Peyer's patch (tissue), 4 donors: ENCODE measurements at regions not wholly inside any gene's neighbourhood (a gene's known extent, or its start where the extent isn't known, plus 50 kb on each side); places are given as distances from the start of the nearest gene placed in this dataset.

Source experiments
- DNase-seq, 3 donors: peaks; one replicate each; pipeline ENCODE4 v3.0.0-alpha.2; 2017 to 2019
- H3K27ac ChIP-seq, 4 donors: fragments of 200-600 bp; sonication (generic); one replicate each; pipeline ENCODE4 v1.5.1; 2016 to 2019
- H3K27me3 ChIP-seq, 2 donors: fragments of 200-600 bp; sonication (generic); one replicate each; pipeline ENCODE4 v1.5.1; 2019
- H3K36me3 ChIP-seq, 3 donors: fragments of 200-600 bp; sonication (generic); one replicate each; pipeline ENCODE4 v1.5.1; 2016 to 2019
- H3K4me1 ChIP-seq, 4 donors: fragments of 200-600 bp; sonication (generic); one replicate each; pipeline ENCODE4 v1.5.1; 2016 to 2019
- H3K4me3 ChIP-seq, 4 donors: fragments of 200-600 bp; sonication (generic); 1 replicate in 3 of 4; 2 replicates in 1 of 4; pipeline ENCODE4 v1.5.1; 2016 to 2019; ENCODE audit warnings: mild to moderate bottlenecking in 1 of 4
- H3K9me3 ChIP-seq, 4 donors: fragments of 200-600 bp; sonication (generic); one replicate each; pipeline ENCODE4 v1.5.1; 2016 to 2019; ENCODE audit warnings: mild to moderate bottlenecking in 1 of 4
- CTCF ChIP-seq, 6 experiments: fragments of 450-650 bp in 4 of 6; fragments of 200-600 bp in 2 of 6; sonication (generic) in 1 of 6; IDR thresholded peaks; one replicate each; pipeline ENCODE4 v1.5.1; 2017 to 2019; ENCODE audit warnings: antibody characterized with exemption in 6 of 6, mild to moderate bottlenecking in 3 of 6, moderate library complexity in 1 of 6
- POLR2A ChIP-seq, 2 donors: fragments of 450-650 bp; IDR thresholded peaks; one replicate each; pipeline ENCODE4 v1.5.1; 2017; ENCODE audit warnings: antibody characterized with exemption in 2 of 2, mild to moderate bottlenecking in 2 of 2, moderate library complexity in 2 of 2

DNA sequence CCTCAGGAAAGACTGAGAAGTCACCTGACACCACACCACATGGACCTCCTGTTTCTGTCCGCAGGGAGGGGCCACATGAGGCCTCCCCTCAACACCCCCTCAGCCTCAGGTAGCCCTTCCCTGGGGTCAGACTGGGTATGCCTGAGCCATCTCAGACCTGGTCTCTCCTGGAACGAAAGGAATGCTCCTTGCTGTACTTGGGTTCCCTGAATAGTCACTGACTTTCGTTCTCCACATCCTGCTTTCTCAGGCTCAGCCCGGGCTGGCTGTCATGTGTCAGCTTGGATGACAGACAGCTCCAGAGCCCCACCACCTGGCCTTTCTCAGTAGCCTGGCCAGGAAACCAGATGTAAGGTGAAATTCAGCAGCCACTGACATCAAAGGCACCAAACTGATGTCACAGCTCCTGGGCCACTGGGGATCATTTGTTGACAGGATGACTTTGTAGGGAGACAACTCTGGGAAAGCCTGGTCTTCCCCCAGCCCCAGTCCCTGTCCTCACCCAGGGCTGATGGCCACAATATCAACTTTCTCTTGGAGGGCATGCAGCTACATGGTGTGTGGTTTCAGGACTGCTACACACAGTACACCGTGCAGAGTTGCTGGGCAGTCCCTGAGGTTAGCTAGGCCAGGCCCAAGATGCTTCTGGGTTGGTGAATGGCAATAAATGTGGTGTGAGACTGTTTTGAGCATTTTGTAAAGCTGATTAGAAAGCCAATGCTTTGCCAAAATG lies 141.4 kb upstream of the MRPS22 start:
- no peaks in the 10 kb centered on the region for H3K27me3 ChIP-seq
- H3K36me3 ChIP-seq, result no peaks in the 10 kb centered on the region
- TF ChIP-seq CTCF (IDR thresholded peaks at IDR 0.05) (peak in 3 of 6 experiments; percentile 46 to 55 (median 46)), POLR2A (IDR thresholded peaks at IDR 0.05) (no peak)
- H3K4me1 ChIP-seq, result no peaks in the 10 kb centered on the region
- no peaks in the 10 kb centered on the region for H3K9me3 ChIP-seq
- no peak overlapping the region for H3K4me3 ChIP-seq
- peak in 2 of 3 donors; percentile 62 for DNase-seq
- no peak overlapping the region for H3K27ac ChIP-seq

- no peak overlapping the region for H3K4me3 ChIP-seq
- no peak for TF ChIP-seq POLR2A (IDR thresholded peaks at IDR 0.05)
- H3K9me3 ChIP-seq, result no peaks in the 10 kb centered on the region
- DNase-seq, result no peak
- H3K27ac ChIP-seq, result no peak overlapping the region
- H3K36me3 ChIP-seq, result no peaks in the 10 kb centered on the region
- no peaks in the 10 kb centered on the region for H3K4me1 ChIP-seq
- no peaks in the 10 kb centered on the region for H3K27me3 ChIP-seq
Observed at GRCh38 chr3:139202959-139203349, 140.9 kb upstream of the MRPS22 start.

DNA sequence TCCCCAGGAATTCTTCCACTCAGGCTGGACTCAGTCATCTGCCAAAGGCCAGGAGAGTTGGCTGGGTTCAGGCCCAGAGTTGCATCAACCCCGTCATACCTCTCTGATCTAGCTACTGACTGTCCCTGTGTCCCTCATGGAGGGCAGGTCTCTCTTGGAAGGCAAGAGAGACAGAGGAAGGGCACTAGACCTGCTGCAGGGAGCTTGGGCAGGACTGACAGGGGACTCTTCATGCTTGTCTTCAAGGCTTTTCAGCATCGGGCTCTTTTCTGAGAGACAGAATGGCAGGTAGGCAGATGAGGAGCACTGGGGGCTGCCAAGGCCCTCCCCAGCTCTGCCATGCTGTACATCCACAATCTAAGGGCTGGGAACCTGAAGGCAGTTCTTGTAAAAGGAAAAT lies 140.1 kb upstream of the MRPS22 start:
- Histone ChIP-seq H3K27me3 (no peaks in the 10 kb centered on the region), H3K9me3 (no peaks in the 10 kb centered on the region), H3K36me3 (no peaks in the 10 kb centered on the region), H3K4me3 (no peak overlapping the region), H3K27ac (no peak overlapping the region), H3K4me1 (no peaks in the 10 kb centered on the region)
- TF ChIP-seq POLR2A (IDR thresholded peaks at IDR 0.05) (no peak), CTCF (IDR thresholded peaks at IDR 0.05) (no peak)
- no peak for DNase-seq

GRCh38 chr3:139204728-139205127 lies 139.1 kb upstream of the MRPS22 start:
- no peaks in the 10 kb centered on the region for H3K27me3 ChIP-seq

GRCh38 chr3:139213936-139214335 lies 129.9 kb upstream of the MRPS22 start:
- TF ChIP-seq POLR2A (IDR thresholded peaks at IDR 0.05) (no peak), CTCF (IDR thresholded peaks at IDR 0.05) (no peak)
- H3K27ac ChIP-seq, result no peak overlapping the region
- H3K9me3 ChIP-seq, result peaks cover 0 to 3% (median 0%) of the 10 kb centered on the region in 4 donors
- H3K27me3 ChIP-seq, result no peaks in the 10 kb centered on the region
- no peak for DNase-seq
- H3K36me3 ChIP-seq, result no peaks in the 10 kb centered on the region
- H3K4me3 ChIP-seq, result no peak overlapping the region
- H3K4me1 ChIP-seq, result no peaks in the 10 kb centered on the region

More at GRCh38 chr3:139204728-139205127, 139.1 kb upstream of the MRPS22 start:
- no peaks in the 10 kb centered on the region for H3K4me1 ChIP-seq
- no peaks in the 10 kb centered on the region for H3K9me3 ChIP-seq
- DNase-seq, result no peak
- no peak overlapping the region for H3K27ac ChIP-seq
- no peak overlapping the region for H3K4me3 ChIP-seq
- no peak for TF ChIP-seq CTCF (IDR thresholded peaks at IDR 0.05)
- TF ChIP-seq POLR2A (IDR thresholded peaks at IDR 0.05), result no peak
- no peaks in the 10 kb centered on the region for H3K36me3 ChIP-seq

DNA sequence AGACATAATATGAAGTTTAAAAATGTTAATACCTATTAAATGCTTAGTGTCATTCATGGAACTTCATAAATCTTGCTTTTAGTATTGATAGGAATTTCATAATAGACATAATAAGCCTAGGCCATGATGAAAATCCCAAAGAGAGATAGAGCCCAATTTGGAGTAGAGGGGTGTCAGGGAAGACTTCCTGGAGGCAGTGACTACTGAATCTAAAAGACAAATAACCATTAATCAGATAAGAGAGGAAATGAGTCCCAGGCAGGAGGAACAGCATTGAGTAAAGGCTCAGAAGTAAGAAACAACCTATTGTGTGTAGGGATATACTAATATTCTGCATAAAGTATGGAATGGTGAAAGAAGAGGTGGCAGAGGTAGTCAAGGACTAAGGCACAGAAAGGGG lies 126.9 kb upstream of the MRPS22 start:
- Histone ChIP-seq H3K4me3 (no peak overlapping the region), H3K4me1 (no peaks in the 10 kb centered on the region), H3K27me3 (no peaks in the 10 kb centered on the region), H3K27ac (no peak overlapping the region), H3K9me3 (no peaks in the 10 kb centered on the region), H3K36me3 (no peaks in the 10 kb centered on the region)
- TF ChIP-seq CTCF (IDR thresholded peaks at IDR 0.05), result no peak
- no peak for TF ChIP-seq POLR2A (IDR thresholded peaks at IDR 0.05)
- no peak for DNase-seq
